HG02938 (cell line): ENCODE measurements at regions not wholly inside any gene's neighbourhood (a gene's known extent, or its start where the extent isn't known, plus 50 kb on each side); places are given as distances from the start of the nearest gene placed in this dataset.
"Not testable (repeated sequence)": the region's sequence is repeated elsewhere in the genome, so short reads cannot be mapped to it uniquely, and the experiment has no call there.

Experiments
- ATAC-seq: cut with Tn5 transposase; IDR thresholded peaks from one replicate; pipeline ENCODE4 v1.9.1; 2021; ENCODE audit warnings: mild to moderate bottlenecking, moderate library complexity; ENCODE audit not compliant: unreplicated experiment

- no peak for ATAC-seq
Measured at GRCh38 chr9:75197561-75197960, 109.2 kb downstream of the OSTF1 start.

- no peak for ATAC-seq
Measured at GRCh38 chr9:75198436-75198835, 110.1 kb downstream of the OSTF1 start.

- ATAC-seq, result peak; percentile 70
Measured at GRCh38 chr9:75200892-75201470, 112.7 kb downstream of the OSTF1 start.

- no peak for ATAC-seq
Measured at GRCh38 chr9:75201480-75202209, 113.3 kb downstream of the OSTF1 start.

- not testable (repeated sequence) for ATAC-seq
Measured at GRCh38 chr9:75207997-75208396, 119.7 kb downstream of the OSTF1 start.

- ATAC-seq, result no peak
Measured at GRCh38 chr9:75210215-75210614, 121.9 kb downstream of the OSTF1 start.

GRCh38 chr9:75213765-75214164 lies 125.5 kb downstream of the OSTF1 start:
- no peak for ATAC-seq

- no peak for ATAC-seq
Measured at GRCh38 chr9:75226403-75227139, 138.3 kb downstream of the OSTF1 start.

- no peak for ATAC-seq
Measured at GRCh38 chr9:75228893-75229292, 140.6 kb downstream of the OSTF1 start.

GRCh38 chr9:75229605-75230332 lies 141.5 kb downstream of the OSTF1 start:
- ATAC-seq, result no peak

- no peak for ATAC-seq
Measured at GRCh38 chr9:75230469-75230868, 142.2 kb downstream of the OSTF1 start.

- ATAC-seq, result no peak
Measured at GRCh38 chr9:75231167-75231566, 142.9 kb downstream of the OSTF1 start.

GRCh38 chr9:75233011-75233410 lies 144.7 kb downstream of the OSTF1 start:
- no peak for ATAC-seq

GRCh38 chr9:75235632-75236031 lies 147.3 kb downstream of the OSTF1 start:
- ATAC-seq, result no peak

- peak; percentile 93 for ATAC-seq
Measured at GRCh38 chr9:75238311-75238976, 150.1 kb downstream of the OSTF1 start.

GRCh38 chr9:75239176-75239575 lies 150.9 kb downstream of the OSTF1 start:
- no peak for ATAC-seq

GRCh38 chr9:75242426-75242825 lies 154.1 kb downstream of the OSTF1 start:
- no peak for ATAC-seq

- ATAC-seq, result no peak
Measured at GRCh38 chr9:75246949-75247348, 158.6 kb downstream of the OSTF1 start.

- ATAC-seq, result peak; percentile 80
Measured at GRCh38 chr9:75265525-75265972, 177.2 kb downstream of the OSTF1 start.

GRCh38 chr9:75269197-75269596 lies 180.9 kb downstream of the OSTF1 start:
- ATAC-seq, result no peak

- ATAC-seq, result not testable (repeated sequence)
Measured at GRCh38 chr9:75273055-75273454, 184.7 kb downstream of the OSTF1 start.
